ENCODE measurements at regions not wholly inside any gene's neighbourhood (a gene's known extent, or its start where the extent isn't known, plus 50 kb on each side); places are given as distances from the start of the nearest gene placed in this dataset.

DNA sequence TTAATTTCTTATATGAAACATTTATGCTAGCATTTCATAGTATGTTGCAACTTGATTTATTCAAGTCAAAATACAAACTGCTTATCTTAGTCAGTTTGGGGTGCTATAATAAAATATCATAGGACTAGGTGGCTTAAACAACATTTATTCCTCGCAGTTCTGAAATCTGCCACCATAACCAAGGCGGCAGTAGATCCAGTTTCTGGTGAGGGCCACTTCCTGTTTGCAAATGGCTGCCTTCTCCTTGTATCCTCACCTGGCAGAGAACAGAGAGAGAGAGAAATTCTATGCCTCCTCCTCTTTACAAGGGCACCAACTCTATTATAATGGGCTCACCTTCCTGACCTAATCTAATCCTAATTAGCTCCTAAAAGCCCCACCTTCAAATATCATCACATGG lies 76.1 kb upstream of the RGS2 start:
- H3K27me3 Mint-ChIP-seq, result no peaks in the 10 kb centered on the region
- H3K4me3 Mint-ChIP-seq (ENCODE audit: low read depth), result no peak overlapping the region
- TF ChIP-seq, protein P1, sequence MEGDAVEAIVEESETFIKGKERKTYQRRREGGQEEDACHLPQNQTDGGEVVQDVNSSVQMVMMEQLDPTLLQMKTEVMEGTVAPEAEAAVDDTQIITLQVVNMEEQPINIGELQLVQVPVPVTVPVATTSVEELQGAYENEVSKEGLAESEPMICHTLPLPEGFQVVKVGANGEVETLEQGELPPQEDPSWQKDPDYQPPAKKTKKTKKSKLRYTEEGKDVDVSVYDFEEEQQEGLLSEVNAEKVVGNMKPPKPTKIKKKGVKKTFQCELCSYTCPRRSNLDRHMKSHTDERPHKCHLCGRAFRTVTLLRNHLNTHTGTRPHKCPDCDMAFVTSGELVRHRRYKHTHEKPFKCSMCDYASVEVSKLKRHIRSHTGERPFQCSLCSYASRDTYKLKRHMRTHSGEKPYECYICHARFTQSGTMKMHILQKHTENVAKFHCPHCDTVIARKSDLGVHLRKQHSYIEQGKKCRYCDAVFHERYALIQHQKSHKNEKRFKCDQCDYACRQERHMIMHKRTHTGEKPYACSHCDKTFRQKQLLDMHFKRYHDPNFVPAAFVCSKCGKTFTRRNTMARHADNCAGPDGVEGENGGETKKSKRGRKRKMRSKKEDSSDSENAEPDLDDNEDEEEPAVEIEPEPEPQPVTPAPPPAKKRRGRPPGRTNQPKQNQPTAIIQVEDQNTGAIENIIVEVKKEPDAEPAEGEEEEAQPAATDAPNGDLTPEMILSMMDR (IDR thresholded peaks at IDR 0.05; ENCODE audit: unreplicated experiment), result peak; percentile 31
- H3K4me1 Mint-ChIP-seq (ENCODE audit: low read depth), result no peaks in the 10 kb centered on the region
- no peaks in the 10 kb centered on the region for H3K9me3 Mint-ChIP-seq (ENCODE audit: low read depth)
- DNase-seq (ENCODE audit: low spot score, unreplicated experiment), result no peak
- no peak overlapping the region for H3K27ac Mint-ChIP-seq
- no peaks in the 10 kb centered on the region for H3K36me3 Mint-ChIP-seq (ENCODE audit: insufficient read depth)

DNA sequence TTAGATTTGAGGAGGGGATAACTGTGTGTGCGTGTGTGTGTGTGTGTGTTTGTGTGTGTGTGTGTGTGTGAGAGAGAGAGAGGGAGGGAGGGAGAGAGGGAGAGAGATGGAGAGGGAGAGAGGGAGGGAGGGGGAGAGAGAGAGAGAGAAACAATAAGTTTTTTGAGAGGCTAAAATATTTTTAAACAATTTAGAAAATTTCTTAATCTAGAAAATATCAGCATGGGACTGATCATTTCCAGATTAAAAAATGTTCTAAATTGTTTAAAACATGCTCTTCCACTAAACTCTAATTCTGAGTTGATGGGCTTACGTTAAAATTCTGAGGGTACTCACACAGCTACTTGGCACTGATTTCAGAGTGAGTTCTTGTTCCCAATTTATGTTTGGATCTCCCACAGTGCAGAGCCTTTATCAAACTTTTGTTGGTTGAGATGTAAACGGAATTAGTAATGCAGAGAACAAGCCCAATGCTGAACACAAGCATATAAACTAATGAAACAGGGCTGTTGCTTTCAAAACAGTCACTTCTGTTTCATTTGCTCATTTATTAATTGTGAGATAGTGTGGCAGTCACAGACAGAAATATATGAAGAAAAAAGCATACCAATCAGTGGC lies 73.4 kb upstream of the RGS2 start:
- TF ChIP-seq, protein P1 (IDR thresholded peaks at IDR 0.05; ENCODE audit: unreplicated experiment), result no peak
- H3K4me3 Mint-ChIP-seq (ENCODE audit: low read depth), result no peak overlapping the region
- H3K27ac Mint-ChIP-seq, result no peak overlapping the region
- DNase-seq (ENCODE audit: low spot score, unreplicated experiment), result no peak
- H3K4me1 Mint-ChIP-seq (ENCODE audit: low read depth), result no peaks in the 10 kb centered on the region
- no peaks in the 10 kb centered on the region for H3K27me3 Mint-ChIP-seq
- no peaks in the 10 kb centered on the region for H3K36me3 Mint-ChIP-seq (ENCODE audit: insufficient read depth)
- H3K9me3 Mint-ChIP-seq (ENCODE audit: low read depth), result peaks cover 3% of the 10 kb centered on the region

DNA sequence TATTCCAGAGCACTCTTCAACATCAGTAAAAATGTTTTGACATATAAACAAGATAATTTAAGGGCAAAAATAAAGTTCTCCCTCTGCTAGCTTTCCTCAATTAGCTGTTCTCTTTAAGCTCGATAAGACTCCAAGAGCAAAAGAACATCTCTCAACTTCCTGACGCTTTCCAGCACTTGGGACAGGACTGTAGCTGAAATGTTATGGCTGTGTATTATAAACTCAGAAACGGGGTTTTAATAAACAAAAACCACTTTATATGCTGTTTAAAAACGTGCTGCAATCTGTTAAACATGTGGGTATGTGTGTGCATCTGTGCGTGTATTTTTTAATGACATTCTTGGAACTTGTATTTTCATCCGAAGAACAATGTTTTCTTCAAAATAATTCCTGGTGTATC lies 71.5 kb upstream of the RGS2 start:
- no peaks in the 10 kb centered on the region for H3K27me3 Mint-ChIP-seq
- peaks cover 2% of the 10 kb centered on the region for H3K36me3 Mint-ChIP-seq (ENCODE audit: insufficient read depth)
- TF ChIP-seq, protein P1 (IDR thresholded peaks at IDR 0.05; ENCODE audit: unreplicated experiment), result no peak
- no peak for DNase-seq (ENCODE audit: low spot score, unreplicated experiment)
- H3K9me3 Mint-ChIP-seq (ENCODE audit: low read depth), result peaks cover 12% of the 10 kb centered on the region
- H3K4me3 Mint-ChIP-seq (ENCODE audit: low read depth), result no peak overlapping the region
- no peaks in the 10 kb centered on the region for H3K4me1 Mint-ChIP-seq (ENCODE audit: low read depth)
- no peak overlapping the region for H3K27ac Mint-ChIP-seq

DNA sequence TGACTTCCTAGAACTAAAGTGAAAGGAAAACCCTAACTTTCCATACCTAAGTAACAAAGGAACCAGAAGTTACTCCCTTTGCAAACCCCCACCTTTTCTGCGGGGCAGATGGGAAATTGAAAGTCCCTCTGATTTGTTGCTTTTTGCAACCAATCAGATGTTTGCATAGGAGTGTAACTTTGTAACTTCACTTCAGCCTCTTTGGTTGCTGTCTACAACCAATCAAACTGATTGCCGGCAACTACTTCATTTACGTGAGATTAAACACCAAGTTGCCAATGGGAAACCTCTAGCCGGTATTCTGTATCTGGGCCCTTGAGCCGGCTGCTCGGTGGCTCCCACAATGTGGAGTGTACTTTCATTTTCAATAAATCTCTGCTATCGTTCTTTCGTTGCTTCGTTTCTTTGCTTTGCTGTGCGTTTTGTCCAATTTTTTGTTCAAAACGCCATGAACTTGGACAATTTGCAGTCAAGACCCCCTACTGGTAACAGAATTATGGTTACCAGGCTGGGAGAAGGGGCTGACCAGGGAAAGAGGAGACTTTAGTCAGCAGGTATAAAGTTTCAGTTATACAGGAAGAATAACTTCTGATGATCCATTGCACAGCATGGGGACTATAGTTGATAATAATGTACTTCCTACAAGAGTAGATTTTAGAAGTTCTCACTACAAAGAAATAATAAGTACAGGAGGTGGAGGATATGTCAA lies 69.2 kb upstream of the RGS2 start:
- no peak overlapping the region for H3K4me3 Mint-ChIP-seq (ENCODE audit: low read depth)
- no peak for DNase-seq (ENCODE audit: low spot score, unreplicated experiment)
- H3K4me1 Mint-ChIP-seq (ENCODE audit: low read depth), result no peaks in the 10 kb centered on the region
- H3K9me3 Mint-ChIP-seq (ENCODE audit: low read depth), result peaks cover 14% of the 10 kb centered on the region
- H3K36me3 Mint-ChIP-seq (ENCODE audit: insufficient read depth), result peaks cover 2% of the 10 kb centered on the region
- H3K27me3 Mint-ChIP-seq, result no peaks in the 10 kb centered on the region
- TF ChIP-seq, protein P1 (IDR thresholded peaks at IDR 0.05; ENCODE audit: unreplicated experiment), result no peak
- H3K27ac Mint-ChIP-seq, result no peak overlapping the region

DNA sequence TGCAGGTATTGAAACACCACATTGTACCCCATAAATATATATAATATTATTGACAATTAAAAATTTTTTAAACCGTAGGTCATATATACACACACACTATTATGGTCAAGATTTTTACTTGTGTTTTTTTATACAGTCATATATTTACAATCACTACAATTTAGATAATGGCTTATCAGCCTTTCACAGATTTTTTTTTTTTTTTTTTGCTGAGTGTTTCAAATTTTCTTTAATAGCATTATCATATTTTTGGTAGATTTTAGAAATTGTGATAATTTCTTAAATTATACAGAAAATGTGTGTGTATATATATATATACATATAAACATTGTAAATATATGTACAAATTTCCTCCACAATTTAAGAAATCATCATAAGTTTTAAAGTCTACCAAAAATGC lies 68.6 kb upstream of the RGS2 start:
- TF ChIP-seq, protein P1 (IDR thresholded peaks at IDR 0.05; ENCODE audit: unreplicated experiment), result no peak
- no peak for DNase-seq (ENCODE audit: low spot score, unreplicated experiment)
- H3K4me3 Mint-ChIP-seq (ENCODE audit: low read depth), result no peak overlapping the region
- H3K27ac Mint-ChIP-seq, result no peak overlapping the region
- H3K9me3 Mint-ChIP-seq (ENCODE audit: low read depth), result peaks cover 14% of the 10 kb centered on the region
- no peaks in the 10 kb centered on the region for H3K4me1 Mint-ChIP-seq (ENCODE audit: low read depth)
- H3K27me3 Mint-ChIP-seq, result no peaks in the 10 kb centered on the region
- H3K36me3 Mint-ChIP-seq (ENCODE audit: insufficient read depth), result peaks cover 2% of the 10 kb centered on the region

All from progenitor cell of endocrine pancreas (in vitro differentiated cells).